ENCODE measurements at regions not wholly inside any gene's neighbourhood (a gene's known extent, or its start where the extent isn't known, plus 50 kb on each side); places are given as distances from the start of the nearest gene placed in this dataset.

- Histone ChIP-seq H3K4me1 (ENCODE audit: control insufficient read depth, insufficient read depth, low read length) (no peaks in the 10 kb centered on the region), H3K27ac (ENCODE audit: low read length) (no peak overlapping the region), H3K27me3 (ENCODE audit: control insufficient read depth, insufficient read depth, low read length) (no peaks in the 10 kb centered on the region), H3K36me3 (ENCODE audit: control insufficient read depth, insufficient read depth, low read length) (no peaks in the 10 kb centered on the region), H3K9me3 (replicated peaks; ENCODE audit: control insufficient read depth, low read depth, low read length) (no peaks in the 10 kb centered on the region), H3K4me3 (ENCODE audit: low read length) (no peak overlapping the region)
- DNase-seq: no peak
- WGBS (ENCODE audit: insufficient coverage): no CpG with 5 or more reads among the region's 1 CpG
Measured at GRCh38 chr6:146878168-146878951, 279.6 kb downstream of the ADGB start.

- WGBS (ENCODE audit: insufficient coverage): no CpG with 5 or more reads among the region's 2 CpGs
Measured at GRCh38 chr6:146878952-146879340, 280.2 kb downstream of the ADGB start.

GRCh38 chr6:146879406-146880117, 280.8 kb downstream of the ADGB start:
- no peaks in the 10 kb centered on the region for H3K27me3 ChIP-seq (ENCODE audit: control insufficient read depth, insufficient read depth, low read length)
- no peak for DNase-seq
- 100% methylated on average over 1 of the region's 4 CpGs for WGBS (ENCODE audit: insufficient coverage)
- H3K9me3 ChIP-seq (replicated peaks; ENCODE audit: control insufficient read depth, low read depth, low read length): no peaks in the 10 kb centered on the region
- no peak overlapping the region for H3K27ac ChIP-seq (ENCODE audit: low read length)
- no peaks in the 10 kb centered on the region for H3K36me3 ChIP-seq (ENCODE audit: control insufficient read depth, insufficient read depth, low read length)
- H3K4me3 ChIP-seq (ENCODE audit: low read length): no peak overlapping the region
- H3K4me1 ChIP-seq (ENCODE audit: control insufficient read depth, insufficient read depth, low read length): no peaks in the 10 kb centered on the region

More at GRCh38 chr6:146878952-146879340, 280.2 kb downstream of the ADGB start:
- Histone ChIP-seq H3K27ac (ENCODE audit: low read length) (no peak overlapping the region), H3K27me3 (ENCODE audit: control insufficient read depth, insufficient read depth, low read length) (no peaks in the 10 kb centered on the region), H3K4me3 (ENCODE audit: low read length) (no peak overlapping the region), H3K36me3 (ENCODE audit: control insufficient read depth, insufficient read depth, low read length) (no peaks in the 10 kb centered on the region), H3K9me3 (replicated peaks; ENCODE audit: control insufficient read depth, low read depth, low read length) (no peaks in the 10 kb centered on the region), H3K4me1 (ENCODE audit: control insufficient read depth, insufficient read depth, low read length) (no peaks in the 10 kb centered on the region)
- no peak for DNase-seq

- DNase-seq: no peak
- Histone ChIP-seq H3K36me3 (ENCODE audit: control insufficient read depth, insufficient read depth, low read length) (no peaks in the 10 kb centered on the region), H3K4me1 (ENCODE audit: control insufficient read depth, insufficient read depth, low read length) (no peaks in the 10 kb centered on the region), H3K27ac (ENCODE audit: low read length) (no peak overlapping the region), H3K9me3 (replicated peaks; ENCODE audit: control insufficient read depth, low read depth, low read length) (no peaks in the 10 kb centered on the region), H3K4me3 (ENCODE audit: low read length) (no peak overlapping the region), H3K27me3 (ENCODE audit: control insufficient read depth, insufficient read depth, low read length) (no peaks in the 10 kb centered on the region)
- WGBS (ENCODE audit: insufficient coverage): 68% methylated on average over 6 of the region's 9 CpGs
Measured at GRCh38 chr6:146881228-146882181, 282.7 kb downstream of the ADGB start.

- Histone ChIP-seq H3K9me3 (replicated peaks; ENCODE audit: control insufficient read depth, low read depth, low read length) (no peaks in the 10 kb centered on the region), H3K27ac (ENCODE audit: low read length) (no peak overlapping the region), H3K36me3 (ENCODE audit: control insufficient read depth, insufficient read depth, low read length) (no peaks in the 10 kb centered on the region), H3K27me3 (ENCODE audit: control insufficient read depth, insufficient read depth, low read length) (no peaks in the 10 kb centered on the region), H3K4me1 (ENCODE audit: control insufficient read depth, insufficient read depth, low read length) (no peaks in the 10 kb centered on the region), H3K4me3 (ENCODE audit: low read length) (no peak overlapping the region)
- 44% methylated on average over 1 of the region's 4 CpGs for WGBS (ENCODE audit: insufficient coverage)
- no peak for DNase-seq
Measured at GRCh38 chr6:146883640-146884531, 285.1 kb downstream of the ADGB start.

GRCh38 chr6:146884728-146885127, 286.0 kb downstream of the ADGB start:
- WGBS (ENCODE audit: insufficient coverage): no CpG with 5 or more reads among the region's 2 CpGs

GRCh38 chr6:146885708-146886457, 287.1 kb downstream of the ADGB start:
- H3K9me3 ChIP-seq (replicated peaks; ENCODE audit: control insufficient read depth, low read depth, low read length): no peaks in the 10 kb centered on the region
- no peaks in the 10 kb centered on the region for H3K36me3 ChIP-seq (ENCODE audit: control insufficient read depth, insufficient read depth, low read length)
- no peak overlapping the region for H3K4me3 ChIP-seq (ENCODE audit: low read length)
- no peaks in the 10 kb centered on the region for H3K4me1 ChIP-seq (ENCODE audit: control insufficient read depth, insufficient read depth, low read length)
- no peak for DNase-seq
- WGBS (ENCODE audit: insufficient coverage): 67% methylated on average over 1 of the region's 4 CpGs
- H3K27ac ChIP-seq (ENCODE audit: low read length): no peak overlapping the region
- no peaks in the 10 kb centered on the region for H3K27me3 ChIP-seq (ENCODE audit: control insufficient read depth, insufficient read depth, low read length)

More at GRCh38 chr6:146884728-146885127, 286.0 kb downstream of the ADGB start:
- H3K36me3 ChIP-seq (ENCODE audit: control insufficient read depth, insufficient read depth, low read length): no peaks in the 10 kb centered on the region
- no peak overlapping the region for H3K27ac ChIP-seq (ENCODE audit: low read length)
- no peak overlapping the region for H3K4me3 ChIP-seq (ENCODE audit: low read length)
- no peaks in the 10 kb centered on the region for H3K9me3 ChIP-seq (replicated peaks; ENCODE audit: control insufficient read depth, low read depth, low read length)
- no peaks in the 10 kb centered on the region for H3K27me3 ChIP-seq (ENCODE audit: control insufficient read depth, insufficient read depth, low read length)
- DNase-seq: no peak
- H3K4me1 ChIP-seq (ENCODE audit: control insufficient read depth, insufficient read depth, low read length): no peaks in the 10 kb centered on the region

GRCh38 chr6:146886587-146887446, 288.0 kb downstream of the ADGB start:
- Histone ChIP-seq H3K9me3 (replicated peaks; ENCODE audit: control insufficient read depth, low read depth, low read length) (no peaks in the 10 kb centered on the region), H3K4me3 (ENCODE audit: low read length) (no peak overlapping the region), H3K27ac (ENCODE audit: low read length) (no peak overlapping the region), H3K36me3 (ENCODE audit: control insufficient read depth, insufficient read depth, low read length) (no peaks in the 10 kb centered on the region), H3K27me3 (ENCODE audit: control insufficient read depth, insufficient read depth, low read length) (no peaks in the 10 kb centered on the region), H3K4me1 (ENCODE audit: control insufficient read depth, insufficient read depth, low read length) (no peaks in the 10 kb centered on the region)
- no peak for DNase-seq
- WGBS (ENCODE audit: insufficient coverage): 100% methylated on average over 1 of the region's 5 CpGs

Data from muscle of leg (tissue), 3 donors.